ENCODE measurements at regions not wholly inside any gene's neighbourhood (a gene's known extent, or its start where the extent isn't known, plus 50 kb on each side); places are given as distances from the start of the nearest gene placed in this dataset.
A peak's percentile ranks its signal among the peaks of the same experiment; 100 is the strongest.

- DNase-seq = no peak
Measured at GRCh38 chr5:15263406-15263805, 236.6 kb upstream of the FBXL7 start.

- peak in 2 of 58 donors; percentile 2 to 27 for DNase-seq
Measured at GRCh38 chr5:15261269-15261995, 238.5 kb upstream of the FBXL7 start.

GRCh38 chr5:15260356-15261268 is 239.4 kb upstream of the FBXL7 start:
- DNase-seq = no peak

GRCh38 chr5:15256485-15256884 is 243.5 kb upstream of the FBXL7 start:
- DNase-seq = no peak

- no peak for DNase-seq
Measured at GRCh38 chr5:15255576-15255975, 244.4 kb upstream of the FBXL7 start.

GRCh38 chr5:15254607-15255006 is 245.4 kb upstream of the FBXL7 start:
- DNase-seq = no peak

GRCh38 chr5:15252331-15252730 is 247.6 kb upstream of the FBXL7 start:
- DNase-seq = no peak

- no peak for DNase-seq
Measured at GRCh38 chr5:15249152-15249551, 250.8 kb upstream of the FBXL7 start.

- no peak for DNase-seq
Measured at GRCh38 chr5:15248731-15249130, 251.2 kb upstream of the FBXL7 start.

GRCh38 chr5:15245913-15246312 is 254.1 kb upstream of the FBXL7 start:
- DNase-seq = no peak

- DNase-seq = no peak
Measured at GRCh38 chr5:15243301-15244020, 256.5 kb upstream of the FBXL7 start.

- no peak for DNase-seq
Measured at GRCh38 chr5:15241216-15241821, 258.7 kb upstream of the FBXL7 start.

- DNase-seq = no peak
Measured at GRCh38 chr5:15238006-15238405, 262.0 kb upstream of the FBXL7 start.

- no peak for DNase-seq
Measured at GRCh38 chr5:15236911-15237508, 263.0 kb upstream of the FBXL7 start.

- no peak for DNase-seq
Measured at GRCh38 chr5:15234911-15235310, 265.1 kb upstream of the FBXL7 start.

GRCh38 chr5:15234366-15234765 is 265.6 kb upstream of the FBXL7 start:
- DNase-seq = no peak

GRCh38 chr5:15233566-15233965 is 266.4 kb upstream of the FBXL7 start:
- DNase-seq = no peak

GRCh38 chr5:15222156-15222555 is 277.8 kb upstream of the FBXL7 start:
- DNase-seq = no peak

- no peak for DNase-seq
Measured at GRCh38 chr5:15220642-15221173, 279.3 kb upstream of the FBXL7 start.

GRCh38 chr5:15215056-15215455 is 284.9 kb upstream of the FBXL7 start:
- peak in 13 of 58 donors; percentile 1 to 37 (median 7) for DNase-seq

GRCh38 chr5:15214010-15214409 is 286.0 kb upstream of the FBXL7 start:
- no peak for DNase-seq
